CD14-positive monocyte (primary cell): ENCODE measurements at regions not wholly inside any gene's neighbourhood (a gene's known extent, or its start where the extent isn't known, plus 50 kb on each side); places are given as distances from the start of the nearest gene placed in this dataset.

Experiments used
- DNase-seq, 3 donors: peaks; one replicate each; pipeline ENCODE4 v3.0.0-alpha.2; 2011 to 2022
- H2AFZ ChIP-seq: 2 replicates; pipeline ENCODE4 v1.6.0; 2012; ENCODE audit warnings: mild to moderate bottlenecking, low read depth, low read length, inconsistent platforms; ENCODE audit not compliant: insufficient read depth, poor library complexity, severe bottlenecking
- H3K27ac ChIP-seq, 2 donors: 1 replicate in 1 of 2; 2 replicates in 1 of 2; pipeline ENCODE4 v1.5.1; 2012 to 2013; ENCODE audit warnings: low read length in 2 of 2, control low read depth in 1 of 2, inconsistent platforms in 1 of 2, low read depth in 1 of 2, mild to moderate bottlenecking in 1 of 2
- H3K27me3 ChIP-seq, 2 donors: one replicate each; pipeline versions ENCODE4 v1.6.0 to v1.6.1; 2011 to 2013; ENCODE audit warnings: low read length in 2 of 2; ENCODE audit not compliant: control insufficient read depth in 2 of 2, insufficient read depth in 2 of 2
- H3K36me3 ChIP-seq, 2 donors: replicated peaks in 1 of 2; 1 replicate in 1 of 2; 2 replicates in 1 of 2; pipeline versions ENCODE4 v1.5.1 to v1.6.1; 2012 to 2013; ENCODE audit warnings: low read length in 2 of 2, control low read depth in 1 of 2, inconsistent platforms in 1 of 2, mild to moderate bottlenecking in 1 of 2; ENCODE audit not compliant: insufficient read depth in 2 of 2, control insufficient read depth in 1 of 2
- H3K4me1 ChIP-seq, 2 donors: 1 replicate in 1 of 2; 2 replicates in 1 of 2; pipeline versions ENCODE4 v1.5.1 to v1.6.1; 2012 to 2013; ENCODE audit warnings: low read length in 2 of 2, control low read depth in 1 of 2, inconsistent platforms in 1 of 2, mild to moderate bottlenecking in 1 of 2, moderate library complexity in 1 of 2; ENCODE audit not compliant: insufficient read depth in 2 of 2, control insufficient read depth in 1 of 2
- H3K4me2 ChIP-seq: replicated peaks from 2 replicates; pipeline ENCODE3; 2012; ENCODE audit warnings: low read length, moderate library complexity, mild to moderate bottlenecking; ENCODE audit not compliant: poor library complexity, severe bottlenecking; ENCODE audit errors: extremely low read depth
- H3K4me3 ChIP-seq, 3 experiments: fragments of 200-600 bp in 1 of 3; sonication (generic) in 1 of 3; replicated peaks in 1 of 3; 1 replicate in 2 of 3; 2 replicates in 1 of 3; pipeline ENCODE4 v1.5.1; 2011 to 2013; ENCODE audit warnings: low read length in 3 of 3, mild to moderate bottlenecking in 3 of 3, control low read depth in 2 of 3, low read depth in 2 of 3, inconsistent platforms in 1 of 3, moderate library complexity in 1 of 3
- H3K79me2 ChIP-seq: 2 replicates; pipeline ENCODE4 v1.6.0; 2012; ENCODE audit warnings: mild to moderate bottlenecking, control low read depth, inconsistent platforms, low read length, moderate library complexity; ENCODE audit not compliant: insufficient read depth
- H3K9ac ChIP-seq: 2 replicates; pipeline ENCODE4 v1.6.0; 2017; ENCODE audit warnings: low read length, mild to moderate bottlenecking; ENCODE audit not compliant: insufficient read depth, poor library complexity, severe bottlenecking
- H3K9me3 ChIP-seq, 2 donors: replicated peaks in 1 of 2; 1 replicate in 1 of 2; 2 replicates in 1 of 2; pipeline versions ENCODE4 v1.5.1 to v1.6.1; 2012 to 2013; ENCODE audit warnings: low read length in 2 of 2, control low read depth in 1 of 2; ENCODE audit not compliant: control insufficient read depth in 1 of 2, insufficient read depth in 1 of 2
- H4K20me1 ChIP-seq: 2 replicates; pipeline ENCODE4 v1.6.0; 2012; ENCODE audit warnings: mild to moderate bottlenecking, low read length, control low read depth, moderate library complexity; ENCODE audit not compliant: insufficient read depth
- H3K27ac Mint-ChIP-seq, 7 donors: one replicate each; pipeline ENCODE4 v1.8.0; 2020; ENCODE audit warnings: mild to moderate bottlenecking in 7 of 7, mixed read lengths in 7 of 7, moderate library complexity in 6 of 7, inconsistent platforms in 2 of 7
- H3K27me3 Mint-ChIP-seq, 3 donors: one replicate each; pipeline ENCODE4 v1.8.0; 2021 to 2022; ENCODE audit warnings: low read depth in 3 of 3, mild to moderate bottlenecking in 3 of 3, mixed read lengths in 3 of 3, moderate library complexity in 3 of 3, inconsistent platforms in 1 of 3
- H3K36me3 Mint-ChIP-seq, 2 donors: one replicate each; pipeline ENCODE4 v1.8.0; 2020; ENCODE audit warnings: mixed read lengths in 2 of 2, inconsistent platforms in 1 of 2, mild to moderate bottlenecking in 1 of 2
- H3K4me1 Mint-ChIP-seq: one replicate; pipeline ENCODE4 v1.8.0; 2020; ENCODE audit warnings: mild to moderate bottlenecking, mixed read lengths
- H3K4me3 Mint-ChIP-seq, 2 donors: one replicate each; pipeline ENCODE4 v1.8.0; 2020; ENCODE audit warnings: mild to moderate bottlenecking in 2 of 2, mixed read lengths in 2 of 2, moderate library complexity in 1 of 2
- H3K9me3 Mint-ChIP-seq, 7 donors: one replicate each; pipeline ENCODE4 v1.8.0; 2020 to 2022; ENCODE audit warnings: mixed read lengths in 7 of 7, mild to moderate bottlenecking in 6 of 7, moderate library complexity in 6 of 7, inconsistent platforms in 2 of 7
- WGBS: methylation state at CpG from one replicate; pipeline ENCODE4 v1.1.5; 2013; ENCODE audit warnings: missing lambda C conversion rate; ENCODE audit not compliant: insufficient coverage; 5-methylcytosine and 5-hydroxymethylcytosine counted together
- intact Hi-C, 2 donors: fragments of 100-400 bp; cut with micrococcal nuclease; formaldehyde crosslinking; loops; one replicate each; pipeline versions ENCODE4 v1.15.0 to v1.15.1; 2023
- TF ChIP-seq, protein P1 (sequence below): fragments of 200-600 bp; IDR thresholded peaks from one replicate; pipeline ENCODE4 v1.8.0; 2022; ENCODE audit warnings: antibody characterized with exemption, mild to moderate bottlenecking

DNA sequence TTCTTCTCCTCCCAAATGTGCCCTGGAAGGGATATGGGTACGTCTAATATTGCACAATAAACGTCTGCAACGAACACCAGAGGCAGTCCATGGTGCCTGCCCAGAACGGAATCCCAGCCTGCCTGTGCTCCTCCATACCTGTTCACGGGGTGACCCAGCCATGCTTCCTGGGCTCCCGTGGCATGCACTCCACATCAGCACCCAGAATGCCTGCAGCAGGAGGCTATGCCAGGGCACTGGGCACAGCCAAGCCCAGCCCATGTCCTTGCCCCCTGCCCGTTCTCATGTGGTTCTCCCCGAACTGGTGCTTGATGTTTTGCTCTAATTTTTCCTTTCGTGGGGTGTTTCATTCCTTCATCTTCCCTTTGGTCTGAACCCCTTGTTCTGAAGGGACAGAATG, 404.3 kb downstream of the BCL11B start:
- no peak overlapping the region for H3K4me3 Mint-ChIP-seq
- no peaks in the 10 kb centered on the region for H3K4me1 ChIP-seq
- no peak overlapping the region for H3K9ac ChIP-seq
- no peak overlapping the region for H3K4me2 ChIP-seq
- TF ChIP-seq, protein P1, sequence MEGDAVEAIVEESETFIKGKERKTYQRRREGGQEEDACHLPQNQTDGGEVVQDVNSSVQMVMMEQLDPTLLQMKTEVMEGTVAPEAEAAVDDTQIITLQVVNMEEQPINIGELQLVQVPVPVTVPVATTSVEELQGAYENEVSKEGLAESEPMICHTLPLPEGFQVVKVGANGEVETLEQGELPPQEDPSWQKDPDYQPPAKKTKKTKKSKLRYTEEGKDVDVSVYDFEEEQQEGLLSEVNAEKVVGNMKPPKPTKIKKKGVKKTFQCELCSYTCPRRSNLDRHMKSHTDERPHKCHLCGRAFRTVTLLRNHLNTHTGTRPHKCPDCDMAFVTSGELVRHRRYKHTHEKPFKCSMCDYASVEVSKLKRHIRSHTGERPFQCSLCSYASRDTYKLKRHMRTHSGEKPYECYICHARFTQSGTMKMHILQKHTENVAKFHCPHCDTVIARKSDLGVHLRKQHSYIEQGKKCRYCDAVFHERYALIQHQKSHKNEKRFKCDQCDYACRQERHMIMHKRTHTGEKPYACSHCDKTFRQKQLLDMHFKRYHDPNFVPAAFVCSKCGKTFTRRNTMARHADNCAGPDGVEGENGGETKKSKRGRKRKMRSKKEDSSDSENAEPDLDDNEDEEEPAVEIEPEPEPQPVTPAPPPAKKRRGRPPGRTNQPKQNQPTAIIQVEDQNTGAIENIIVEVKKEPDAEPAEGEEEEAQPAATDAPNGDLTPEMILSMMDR, result no peak
- no peaks in the 10 kb centered on the region for H3K9me3 ChIP-seq
- no peaks in the 10 kb centered on the region for H4K20me1 ChIP-seq
- H2AFZ ChIP-seq, result no peak overlapping the region
- no peaks in the 10 kb centered on the region for H3K36me3 Mint-ChIP-seq
- H3K27ac ChIP-seq, result no peak overlapping the region
- no peak for DNase-seq
- H3K27me3 ChIP-seq, result no peaks in the 10 kb centered on the region
- 91% methylated on average over 6 of the region's 9 CpGs for WGBS
- H3K4me3 ChIP-seq, result no peak overlapping the region
- no peaks in the 10 kb centered on the region for H3K79me2 ChIP-seq
- peaks cover 0 to 4% (median 3%) of the 10 kb centered on the region in 3 donors for H3K27me3 Mint-ChIP-seq
- peaks cover 0 to 8% (median 0%) of the 10 kb centered on the region in 7 donors for H3K9me3 Mint-ChIP-seq
- no peaks in the 10 kb centered on the region for H3K36me3 ChIP-seq
- no peaks in the 10 kb centered on the region for H3K4me1 Mint-ChIP-seq
- intact Hi-C loops, result no loop called here
- H3K27ac Mint-ChIP-seq, result no peak overlapping the region

GRCh38 chr14:98868866-98869265, 403.1 kb downstream of the BCL11B start:
- Mint-ChIP-seq H3K27me3 (peaks cover 4% of the 10 kb centered on the region in 3 donors), H3K4me3 (no peak overlapping the region), H3K27ac (no peak overlapping the region), H3K9me3 (peaks cover 0 to 12% (median 2%) of the 10 kb centered on the region in 7 donors), H3K36me3 (no peaks in the 10 kb centered on the region), H3K4me1 (no peaks in the 10 kb centered on the region)
- Histone ChIP-seq H3K36me3 (no peaks in the 10 kb centered on the region), H3K9me3 (no peaks in the 10 kb centered on the region), H3K4me3 (no peak overlapping the region), H4K20me1 (no peaks in the 10 kb centered on the region), H3K9ac (no peak overlapping the region), H3K27me3 (no peaks in the 10 kb centered on the region), H3K27ac (no peak overlapping the region), H3K79me2 (no peaks in the 10 kb centered on the region), H3K4me1 (no peaks in the 10 kb centered on the region), H3K4me2 (no peak overlapping the region), H2AFZ (no peak overlapping the region)
- TF ChIP-seq, protein P1, result no peak
- WGBS, result 73% methylated on average over 10 of the region's 10 CpGs
- intact Hi-C loops, result no loop called here
- no peak for DNase-seq
